ENCODE measurements at regions not wholly inside any gene's neighbourhood (a gene's known extent, or its start where the extent isn't known, plus 50 kb on each side); places are given as distances from the start of the nearest gene placed in this dataset.
A peak's percentile ranks its signal among the peaks of the same experiment; 100 is the strongest.

DNA sequence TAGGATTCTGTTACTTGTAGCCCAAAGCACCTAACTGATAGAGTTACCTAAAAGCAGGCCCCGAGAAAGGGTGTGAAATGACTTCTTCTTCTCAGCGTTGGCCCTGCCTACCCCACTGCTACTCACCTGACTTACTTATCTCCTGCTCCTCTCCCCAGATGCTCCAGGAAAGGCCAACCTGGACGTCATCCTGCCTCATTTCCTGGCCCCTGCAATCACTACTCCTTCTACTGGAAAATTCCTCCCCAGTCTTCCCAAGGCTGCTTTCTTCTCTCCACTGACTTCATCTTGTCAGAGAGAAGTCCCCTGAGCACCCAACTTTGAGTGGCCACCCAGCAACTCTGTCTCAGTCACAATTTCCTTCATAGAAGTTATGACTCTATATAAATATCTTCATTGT, 63.4 kb upstream of the KLF7 start:
- intact Hi-C loops (cut with micrococcal nuclease; ENCODE audit: unreplicated experiment), result no loop called here
- no peak overlapping the region for H3K9ac ChIP-seq (ENCODE audit: control insufficient read depth, insufficient read depth, low read length)
- H3K27me3 ChIP-seq (replicated peaks in 1 of 2; ENCODE audit: control insufficient read depth in 2 of 2, insufficient read depth in 2 of 2, low read length in 1 of 2), result no peaks in the 10 kb centered on the region
- TF ChIP-seq SMAD1 (IDR thresholded peaks at IDR 0.05; ENCODE audit: low read depth, partially characterized antibody) (no peak), CHD4 (IDR thresholded peaks at IDR 0.05) (no peak)
- H4K20me1 ChIP-seq (ENCODE audit: control insufficient read depth, insufficient read depth), result no peaks in the 10 kb centered on the region
- WGBS (ENCODE audit: insufficient coverage, insufficient replicate concordance, low lambda C conversion rate, missing lambda C conversion rate), result 58% methylated on average over 3 of the region's 3 CpGs
- no peak overlapping the region for H2AFZ ChIP-seq (ENCODE audit: control insufficient read depth, low read depth, low read length)
- H3K4me2 ChIP-seq (ENCODE audit: control insufficient read depth, insufficient read depth), result no peak overlapping the region
- CTCF ChIA-PET, result interaction anchor here (0.6 to 1.6 kb wide), 3 partner anchors 8 to 446 kb away, joined by 3 read pairs; no protein-coding TSS in a partner anchor
- no peaks in the 10 kb centered on the region for H3K9me3 ChIP-seq (replicated peaks; ENCODE audit: control insufficient read depth, insufficient read depth, low read length)
- FAIRE-seq (no peak), ATAC-seq (no peak), DNase-seq (ENCODE audit: low read depth, low spot score) (no peak)
- no TSS peak for BruUV-seq (replicated peaks)
- H3K4me1 ChIP-seq (ENCODE audit: control insufficient read depth, insufficient read depth, low read length), result peaks cover 12% of the 10 kb centered on the region
- RAD21 ChIA-PET (ENCODE audit: unreplicated experiment), result no interaction called here
- SMC1A ChIA-PET (ENCODE audit: uncharacterized antibody, unreplicated experiment), result interaction anchor here (1.6 kb wide), 1 partner anchor 59 kb away, joined by 3 read pairs; no protein-coding TSS in a partner anchor
- H3K79me2 ChIP-seq (ENCODE audit: control insufficient read depth, insufficient read depth, low read length), result no peaks in the 10 kb centered on the region
- in situ Hi-C loops (cut with MboI), result no loop called here
- POLR2A ChIA-PET, result interaction anchor here (0.8 kb wide), 1 partner anchor 66 kb away, joined by 4 read pairs; no protein-coding TSS in a partner anchor
- no peaks in the 10 kb centered on the region for H3K36me3 ChIP-seq (ENCODE audit: control insufficient read depth in 2 of 2, insufficient read depth in 2 of 2, low read length in 1 of 2)
- no peak overlapping the region for H3K4me3 ChIP-seq
- H3K27ac ChIP-seq (ENCODE audit: control insufficient read depth, insufficient read depth), result no peak overlapping the region

GRCh38 chr2:207230261-207231105, 64.7 kb upstream of the KLF7 start:
- CTCF ChIA-PET, result interaction anchor here (1.1 to 1.6 kb wide), 2 partner anchors 9 to 14 kb away, joined by 3 read pairs; no protein-coding TSS in a partner anchor
- Histone ChIP-seq H4K20me1 (ENCODE audit: control insufficient read depth, insufficient read depth) (no peaks in the 10 kb centered on the region), H3K9ac (ENCODE audit: control insufficient read depth, insufficient read depth, low read length) (no peak overlapping the region), H3K27ac (ENCODE audit: control insufficient read depth, insufficient read depth) (no peak overlapping the region), H3K9me3 (replicated peaks; ENCODE audit: control insufficient read depth, insufficient read depth, low read length) (no peaks in the 10 kb centered on the region), H3K4me1 (ENCODE audit: control insufficient read depth, insufficient read depth, low read length) (peaks cover under 1% of the 10 kb centered on the region; the same call in 1 of the 2 replicates), H3K79me2 (ENCODE audit: control insufficient read depth, insufficient read depth, low read length) (no peaks in the 10 kb centered on the region), H3K27me3 (replicated peaks in 1 of 2; ENCODE audit: control insufficient read depth in 2 of 2, insufficient read depth in 2 of 2, low read length in 1 of 2) (no peaks in the 10 kb centered on the region), H2AFZ (ENCODE audit: control insufficient read depth, low read depth, low read length) (no peak overlapping the region), H3K36me3 (ENCODE audit: control insufficient read depth in 2 of 2, insufficient read depth in 2 of 2, low read length in 1 of 2) (no peaks in the 10 kb centered on the region), H3K4me2 (ENCODE audit: control insufficient read depth, insufficient read depth) (no peak overlapping the region), H3K4me3 (no peak overlapping the region)
- ATAC-seq (peak; percentile 68), FAIRE-seq (no peak), DNase-seq (ENCODE audit: low read depth, low spot score) (no peak)
- TF ChIP-seq HCFC1 (IDR thresholded peaks at IDR 0.05; ENCODE audit: low read length) (no peak), RAD21 (IDR thresholded peaks at IDR 0.05; ENCODE audit: insufficient read depth, low read depth, low read length) (peak; percentile 21; the same call in 1 of the 2 replicates), ETV6 (conservative IDR thresholded peaks at IDR 0.05 in 1 of 2, IDR thresholded peaks at IDR 0.05 in 1 of 2; ENCODE audit: borderline replicate concordance in 1 of 2, low read depth in 1 of 2) (peak in 1 of 2 experiments; percentile 12; a peak in 1 of 4 replicates), ZNF207 (IDR thresholded peaks at IDR 0.05; ENCODE audit: borderline replicate concordance) (no peak), TAF1 (IDR thresholded peaks at IDR 0.05; ENCODE audit: borderline replicate concordance, low read depth, low read length) (no peak)
- TF ChIP-seq, protein P1, sequence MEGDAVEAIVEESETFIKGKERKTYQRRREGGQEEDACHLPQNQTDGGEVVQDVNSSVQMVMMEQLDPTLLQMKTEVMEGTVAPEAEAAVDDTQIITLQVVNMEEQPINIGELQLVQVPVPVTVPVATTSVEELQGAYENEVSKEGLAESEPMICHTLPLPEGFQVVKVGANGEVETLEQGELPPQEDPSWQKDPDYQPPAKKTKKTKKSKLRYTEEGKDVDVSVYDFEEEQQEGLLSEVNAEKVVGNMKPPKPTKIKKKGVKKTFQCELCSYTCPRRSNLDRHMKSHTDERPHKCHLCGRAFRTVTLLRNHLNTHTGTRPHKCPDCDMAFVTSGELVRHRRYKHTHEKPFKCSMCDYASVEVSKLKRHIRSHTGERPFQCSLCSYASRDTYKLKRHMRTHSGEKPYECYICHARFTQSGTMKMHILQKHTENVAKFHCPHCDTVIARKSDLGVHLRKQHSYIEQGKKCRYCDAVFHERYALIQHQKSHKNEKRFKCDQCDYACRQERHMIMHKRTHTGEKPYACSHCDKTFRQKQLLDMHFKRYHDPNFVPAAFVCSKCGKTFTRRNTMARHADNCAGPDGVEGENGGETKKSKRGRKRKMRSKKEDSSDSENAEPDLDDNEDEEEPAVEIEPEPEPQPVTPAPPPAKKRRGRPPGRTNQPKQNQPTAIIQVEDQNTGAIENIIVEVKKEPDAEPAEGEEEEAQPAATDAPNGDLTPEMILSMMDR (IDR thresholded peaks at IDR 0.05 in 2 of 3, conservative IDR thresholded peaks at IDR 0.05 in 1 of 3; ENCODE audit: control insufficient read depth in 2 of 3, extremely low read depth in 1 of 3, insufficient read depth in 1 of 3, low read depth in 3 of 3, low read length in 3 of 3), result peak; percentile 29 to 63 (median 59); a peak in 5 of 6 replicates
- POLR2A ChIA-PET, result no interaction called here
- in situ Hi-C loops (cut with MboI) (no loop called here), intact Hi-C loops (cut with micrococcal nuclease; ENCODE audit: unreplicated experiment) (no loop called here)
- BruUV-seq (replicated peaks), result no TSS peak
- whole genome bisulfite sequencing (ENCODE audit: insufficient coverage, insufficient replicate concordance, low lambda C conversion rate, missing lambda C conversion rate), result 67% methylated on average over 6 of the region's 6 CpGs
- RAD21 ChIA-PET (ENCODE audit: unreplicated experiment), result interaction anchor here (1.3 kb wide), 1 partner anchor 122 kb away, joined by 3 read pairs; no protein-coding TSS in a partner anchor
- SMC1A ChIA-PET (ENCODE audit: uncharacterized antibody, unreplicated experiment), result interaction anchor here (0.6 to 1.6 kb wide), 4 partner anchors 9 to 229 kb away, joined by 3 to 4 read pairs (median 4); no protein-coding TSS in a partner anchor

Data from GM12878 (cell line).